Esophagus muscularis mucosa (tissue), 4 donors: ENCODE measurements at regions not wholly inside any gene's neighbourhood (a gene's known extent, or its start where the extent isn't known, plus 50 kb on each side); places are given as distances from the start of the nearest gene placed in this dataset.

ENCODE experiments used
- DNase-seq: peaks from one replicate; pipeline ENCODE4 v3.0.0-alpha.2; 2017; ENCODE audit errors: extremely low spot score
- H3K27ac ChIP-seq, 4 donors: fragments of 200-600 bp; sonication (generic); replicated peaks in 1 of 4; 1 replicate in 3 of 4; 2 replicates in 1 of 4; pipeline ENCODE4 v1.5.1; 2016 to 2019; ENCODE audit warnings: mild to moderate bottlenecking in 1 of 4
- H3K27me3 ChIP-seq, 4 donors: fragments of 200-600 bp; sonication (generic); one replicate each; pipeline versions ENCODE4 v1.5.1 to v1.6.0; 2016 to 2019
- H3K36me3 ChIP-seq, 4 donors: fragments of 200-600 bp; sonication (generic); one replicate each; pipeline ENCODE4 v1.5.1; 2016 to 2019
- H3K4me1 ChIP-seq, 4 donors: fragments of 200-600 bp; sonication (generic); one replicate each; pipeline ENCODE4 v1.5.1; 2016 to 2019
- H3K4me3 ChIP-seq, 4 donors: fragments of 200-600 bp; sonication (generic); 1 replicate in 2 of 4; 2 replicates in 2 of 4; pipeline ENCODE4 v1.5.1; 2016 to 2019; ENCODE audit warnings: mild to moderate bottlenecking in 4 of 4, moderate library complexity in 1 of 4
- H3K9me3 ChIP-seq, 4 donors: fragments of 200-600 bp; sonication (generic); 1 replicate in 3 of 4; 2 replicates in 1 of 4; pipeline ENCODE4 v1.5.1; 2016 to 2019
- EP300 ChIP-seq: sonication (generic); formaldehyde crosslinking; IDR thresholded peaks from one replicate; pipeline ENCODE4 v1.6.1; 2017; ENCODE audit warnings: antibody characterized with exemption
- POLR2A ChIP-seq: fragments of 450-650 bp; IDR thresholded peaks from one replicate; pipeline ENCODE4 v1.6.1; 2017; ENCODE audit warnings: antibody characterized with exemption, moderate library complexity, mild to moderate bottlenecking, low read depth
- POLR2AphosphoS5 ChIP-seq, 2 donors: sonication (generic); formaldehyde crosslinking; IDR thresholded peaks; one replicate each; pipeline ENCODE4 v1.6.1; 2017; ENCODE audit warnings: antibody characterized with exemption in 2 of 2
- WGBS: methylation state at CpG from one replicate; pipeline ENCODE4 v1.1.5; 2018; 5-methylcytosine and 5-hydroxymethylcytosine counted together
- intact Hi-C: fragments of 100-400 bp; cut with DNase I; formaldehyde crosslinking; loops from one replicate; pipeline ENCODE4 v1.15.1; 2023
- TF ChIP-seq, protein P1 (sequence below), 3 experiments: fragments of 200-600 bp in 2 of 3; fragments of 450-650 bp in 1 of 3; sonication (generic) in 2 of 3; IDR thresholded peaks; one replicate each; pipeline ENCODE4 v1.5.1; 2017 to 2019; ENCODE audit warnings: antibody characterized with exemption in 3 of 3, mild to moderate bottlenecking in 2 of 3, moderate library complexity in 1 of 3

DNA sequence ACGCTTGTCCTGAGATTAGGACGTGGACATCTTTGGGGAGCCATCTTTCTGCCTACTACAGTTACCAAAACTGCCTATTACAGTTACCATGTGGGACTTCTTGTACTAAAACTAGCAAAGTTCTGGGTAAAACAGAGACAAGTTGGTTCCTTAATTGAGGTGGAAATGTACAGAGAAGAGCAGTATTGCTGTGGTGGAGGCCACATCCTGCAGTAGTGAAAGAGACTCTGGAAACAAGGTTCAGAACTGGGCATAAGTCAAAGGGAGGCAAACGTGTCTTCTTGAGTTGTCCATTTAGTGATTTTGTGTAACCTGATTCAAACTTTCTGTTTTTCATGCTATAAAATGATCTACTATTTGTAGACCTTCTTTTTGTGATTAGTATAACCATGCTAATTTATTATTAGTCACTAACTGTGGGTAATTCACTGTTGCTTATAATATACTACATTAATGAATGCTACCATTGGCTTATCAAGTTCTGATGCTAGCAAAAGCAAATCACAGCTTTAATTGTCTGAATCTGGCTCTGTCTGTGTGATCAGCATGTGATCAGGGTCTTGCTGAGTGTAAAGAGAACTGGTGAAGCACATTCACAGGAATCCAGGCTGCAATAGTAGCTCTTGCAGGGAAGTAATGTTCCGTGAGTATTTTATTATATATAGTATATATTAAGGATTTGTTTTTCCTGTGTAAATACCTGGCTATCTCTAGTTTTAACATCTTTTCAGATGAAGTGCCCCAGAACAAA is 207.9 kb upstream of the GAP43 start:
- WGBS: 77% methylated on average over 4 of the region's 4 CpGs
- no peaks in the 10 kb centered on the region for H3K9me3 ChIP-seq

DNA sequence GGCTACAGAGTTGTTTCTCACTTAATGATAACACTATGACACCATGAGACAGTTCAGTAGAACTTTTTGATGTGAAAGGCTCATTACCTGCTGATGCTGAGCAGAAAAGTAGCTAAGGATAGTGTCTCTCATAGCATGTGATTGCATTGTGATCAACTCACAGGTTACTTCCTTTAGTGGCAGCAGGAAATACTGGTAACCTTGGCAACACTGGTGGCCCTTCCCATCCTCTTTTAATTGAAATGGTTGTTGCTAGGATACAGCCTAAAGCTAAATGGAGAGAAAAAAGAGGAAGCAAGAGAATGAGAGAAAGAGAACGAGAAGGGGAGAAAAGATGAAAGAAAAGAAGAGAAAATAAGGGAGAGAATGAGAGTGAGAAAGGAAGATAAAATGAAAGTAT is 204.7 kb upstream of the GAP43 start:
- H3K27me3 ChIP-seq: no peaks in the 10 kb centered on the region
- TF ChIP-seq, protein P1, sequence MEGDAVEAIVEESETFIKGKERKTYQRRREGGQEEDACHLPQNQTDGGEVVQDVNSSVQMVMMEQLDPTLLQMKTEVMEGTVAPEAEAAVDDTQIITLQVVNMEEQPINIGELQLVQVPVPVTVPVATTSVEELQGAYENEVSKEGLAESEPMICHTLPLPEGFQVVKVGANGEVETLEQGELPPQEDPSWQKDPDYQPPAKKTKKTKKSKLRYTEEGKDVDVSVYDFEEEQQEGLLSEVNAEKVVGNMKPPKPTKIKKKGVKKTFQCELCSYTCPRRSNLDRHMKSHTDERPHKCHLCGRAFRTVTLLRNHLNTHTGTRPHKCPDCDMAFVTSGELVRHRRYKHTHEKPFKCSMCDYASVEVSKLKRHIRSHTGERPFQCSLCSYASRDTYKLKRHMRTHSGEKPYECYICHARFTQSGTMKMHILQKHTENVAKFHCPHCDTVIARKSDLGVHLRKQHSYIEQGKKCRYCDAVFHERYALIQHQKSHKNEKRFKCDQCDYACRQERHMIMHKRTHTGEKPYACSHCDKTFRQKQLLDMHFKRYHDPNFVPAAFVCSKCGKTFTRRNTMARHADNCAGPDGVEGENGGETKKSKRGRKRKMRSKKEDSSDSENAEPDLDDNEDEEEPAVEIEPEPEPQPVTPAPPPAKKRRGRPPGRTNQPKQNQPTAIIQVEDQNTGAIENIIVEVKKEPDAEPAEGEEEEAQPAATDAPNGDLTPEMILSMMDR (IDR thresholded peaks at IDR 0.05): no peak
- TF ChIP-seq POLR2A: no peak
- TF ChIP-seq EP300: no peak
- TF ChIP-seq POLR2AphosphoS5 (IDR thresholded peaks at IDR 0.05): no peak
- no peak for DNase-seq
- no peaks in the 10 kb centered on the region for H3K9me3 ChIP-seq
- no peaks in the 10 kb centered on the region for H3K36me3 ChIP-seq
- intact Hi-C loops: no loop called here
- H3K4me1 ChIP-seq: no peaks in the 10 kb centered on the region
- H3K27ac ChIP-seq: no peak overlapping the region
- H3K4me3 ChIP-seq: no peak overlapping the region
- 53% methylated on average over 1 of the region's 1 CpG for WGBS

More for the DNA sequence above, 207.9 kb upstream of the GAP43 start:
- TF ChIP-seq, protein P1 (IDR thresholded peaks at IDR 0.05): no peak
- TF ChIP-seq POLR2A (no peak), EP300 (no peak), POLR2AphosphoS5 (IDR thresholded peaks at IDR 0.05) (no peak)
- no peak overlapping the region for H3K4me3 ChIP-seq
- no peaks in the 10 kb centered on the region for H3K27me3 ChIP-seq
- no peak for DNase-seq
- no peak overlapping the region for H3K27ac ChIP-seq
- intact Hi-C loops: no loop called here
- H3K4me1 ChIP-seq: no peaks in the 10 kb centered on the region
- H3K36me3 ChIP-seq: no peaks in the 10 kb centered on the region

DNA sequence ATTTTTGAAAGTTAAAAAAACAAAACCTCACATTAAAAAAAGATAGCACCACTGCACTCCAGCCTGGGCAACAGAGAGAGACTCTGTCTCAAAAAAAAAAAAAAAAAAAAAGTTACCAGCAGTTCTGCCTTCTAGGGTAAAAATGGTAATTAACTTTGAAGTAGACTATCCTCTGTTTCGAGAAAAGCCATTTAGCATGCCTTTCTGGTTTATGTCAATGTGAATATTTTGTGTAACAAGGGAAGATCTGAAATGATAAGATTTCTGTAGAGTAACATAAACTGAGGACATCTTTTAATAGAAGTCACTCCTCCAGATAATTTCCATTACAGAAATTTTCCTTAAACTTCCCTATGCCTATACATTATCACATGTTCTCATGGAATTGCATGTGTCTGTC is 203.2 kb upstream of the GAP43 start:
- H3K27ac ChIP-seq: no peak overlapping the region
- no peaks in the 10 kb centered on the region for H3K36me3 ChIP-seq
- H3K9me3 ChIP-seq: no peaks in the 10 kb centered on the region
- intact Hi-C loops: no loop called here
- H3K27me3 ChIP-seq: no peaks in the 10 kb centered on the region
- no peaks in the 10 kb centered on the region for H3K4me1 ChIP-seq
- WGBS: 73% methylated on average over 1 of the region's 1 CpG
- no peak overlapping the region for H3K4me3 ChIP-seq
- TF ChIP-seq, protein P1 (IDR thresholded peaks at IDR 0.05): no peak
- TF ChIP-seq POLR2A: no peak
- TF ChIP-seq POLR2AphosphoS5 (IDR thresholded peaks at IDR 0.05): no peak
- TF ChIP-seq EP300: no peak
- DNase-seq: no peak

DNA sequence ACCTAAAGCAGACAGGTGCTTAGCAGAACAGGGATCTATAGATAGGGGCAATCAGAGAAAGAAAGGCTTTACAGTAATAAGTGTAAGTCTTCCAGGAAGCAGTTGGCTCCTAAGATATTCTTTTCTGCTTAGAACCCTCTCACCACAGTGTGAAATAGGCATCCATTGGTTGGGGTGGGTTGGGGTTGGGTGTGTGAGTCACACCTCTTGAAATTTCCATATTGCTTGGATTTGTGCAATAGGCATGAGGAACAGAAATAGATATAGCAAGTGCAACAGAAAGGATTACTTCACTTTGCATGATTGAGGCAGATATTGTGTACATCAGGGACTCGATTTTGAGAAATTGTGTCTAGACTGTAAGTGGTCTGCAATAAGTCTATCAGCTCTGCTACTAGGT is 200.1 kb upstream of the GAP43 start:
- intact Hi-C loops: no loop called here
- H3K4me1 ChIP-seq: no peaks in the 10 kb centered on the region
- no peak for DNase-seq
- no peaks in the 10 kb centered on the region for H3K27me3 ChIP-seq
- no peak overlapping the region for H3K27ac ChIP-seq
- TF ChIP-seq EP300 (no peak), POLR2AphosphoS5 (IDR thresholded peaks at IDR 0.05) (no peak)
- TF ChIP-seq, protein P1 (IDR thresholded peaks at IDR 0.05): no peak
- H3K4me3 ChIP-seq: no peak overlapping the region
- 75% methylated on average over 1 of the region's 1 CpG for whole genome bisulfite sequencing
- H3K9me3 ChIP-seq: no peaks in the 10 kb centered on the region
- no peaks in the 10 kb centered on the region for H3K36me3 ChIP-seq

DNA sequence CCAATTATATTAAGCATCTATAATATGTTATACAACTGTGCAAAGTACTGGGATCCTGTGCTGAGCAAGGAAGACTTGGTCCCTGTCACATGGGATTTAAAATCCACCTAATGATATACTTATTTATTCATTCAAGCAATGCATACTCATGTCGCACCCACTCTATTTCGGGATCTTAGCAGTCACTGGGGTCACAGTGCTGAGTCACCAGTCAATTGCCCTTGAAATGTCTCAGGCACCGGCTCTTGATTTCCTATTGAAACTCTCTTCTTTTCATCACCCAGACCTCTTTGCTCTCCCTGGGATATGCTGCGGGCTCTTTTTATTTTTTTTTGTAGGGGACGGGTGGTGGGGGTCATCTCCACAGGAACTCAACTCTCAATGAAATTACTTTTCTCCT is 194.5 kb upstream of the GAP43 start:
- TF ChIP-seq, protein P1 (IDR thresholded peaks at IDR 0.05): no peak
- TF ChIP-seq POLR2A: no peak
- no peak for TF ChIP-seq EP300
- no peak for TF ChIP-seq POLR2AphosphoS5 (IDR thresholded peaks at IDR 0.05)
- no peaks in the 10 kb centered on the region for H3K9me3 ChIP-seq
- 80% methylated on average over 5 of the region's 5 CpGs for WGBS
- H3K27ac ChIP-seq: no peak overlapping the region
- intact Hi-C loops: no loop called here
- DNase-seq: peak; percentile 7
- H3K36me3 ChIP-seq: no peaks in the 10 kb centered on the region
- no peak overlapping the region for H3K4me3 ChIP-seq
- no peaks in the 10 kb centered on the region for H3K4me1 ChIP-seq
- no peaks in the 10 kb centered on the region for H3K27me3 ChIP-seq
